GM12892 (cell line): ENCODE measurements at regions not wholly inside any gene's neighbourhood (a gene's known extent, or its start where the extent isn't known, plus 50 kb on each side); places are given as distances from the start of the nearest gene placed in this dataset.

Source experiments
- POLR2A ChIP-seq: IDR thresholded peaks from 2 replicates; pipeline ENCODE4 v1.6.1; 2011; ENCODE audit warnings: low read depth, low read length, control low read depth
- POLR2AphosphoS5 ChIP-seq: IDR thresholded peaks from 2 replicates; pipeline ENCODE4 v1.6.1; 2011; ENCODE audit warnings: low read depth, low read length, control low read depth

DNA sequence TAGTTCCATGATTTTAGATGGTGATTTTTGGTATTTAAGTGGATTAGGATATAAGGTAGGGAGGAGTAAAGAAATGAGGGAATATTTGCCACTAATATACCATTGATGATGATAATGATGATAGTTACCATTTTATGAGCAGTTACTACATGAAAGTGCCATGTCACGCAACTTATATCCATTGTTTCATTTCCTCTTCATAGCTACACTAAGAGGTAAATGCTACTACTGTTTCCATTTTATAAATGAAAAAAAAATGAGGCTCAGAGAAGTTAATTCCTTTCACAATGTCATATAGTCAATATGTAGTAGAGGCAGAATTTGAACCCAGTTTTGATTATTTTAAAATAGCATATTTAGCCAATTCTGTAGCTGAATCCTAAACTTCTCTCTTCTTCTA, 112.2 kb upstream of the ADRA1B start:
- no peak for TF ChIP-seq POLR2AphosphoS5
- TF ChIP-seq POLR2A, result no peak
